RWPE2 (cell line): ENCODE measurements at regions not wholly inside any gene's neighbourhood (a gene's known extent, or its start where the extent isn't known, plus 50 kb on each side); places are given as distances from the start of the nearest gene placed in this dataset.

Experiments
- ATAC-seq: fragments of 200-7000 bp; cut with Tn5 transposase; 3 replicates; pipeline ENCODE4 v1.9.1; 2021; ENCODE audit warnings: low read depth
- DNase-seq: peaks from one replicate; pipeline ENCODE4 v3.0.0-alpha.2; 2020; ENCODE audit warnings: low spot score
- H3K27ac ChIP-seq: fragments of 450-650 bp; 2 replicates; pipeline ENCODE4 v1.5.1; 2017; ENCODE audit warnings: mild to moderate bottlenecking; ENCODE audit not compliant: poor library complexity, severe bottlenecking
- H3K27me3 ChIP-seq: fragments of 250-450 bp; sonication (Bioruptor Pico); 2 replicates; pipeline ENCODE4 v1.5.1; 2021; ENCODE audit warnings: mild to moderate bottlenecking, moderate library complexity; ENCODE audit not compliant: insufficient read depth, poor library complexity, severe bottlenecking
- H3K36me3 ChIP-seq: fragments of 250-450 bp; sonication (Bioruptor Pico); 2 replicates; pipeline ENCODE4 v1.5.1; 2020; ENCODE audit warnings: low read depth, mild to moderate bottlenecking, moderate library complexity
- H3K4me1 ChIP-seq: fragments of 250-450 bp; sonication (Bioruptor Pico); 2 replicates; pipeline ENCODE4 v1.5.1; 2021; ENCODE audit warnings: mild to moderate bottlenecking, moderate library complexity; ENCODE audit not compliant: insufficient read depth, poor library complexity, severe bottlenecking
- H3K4me3 ChIP-seq: fragments of 250-450 bp; sonication (Bioruptor Pico); 2 replicates; pipeline ENCODE4 v1.5.1; 2021; ENCODE audit warnings: mild to moderate bottlenecking, moderate library complexity; ENCODE audit not compliant: severe bottlenecking
- H3K9me3 ChIP-seq: fragments of 250-450 bp; sonication (Bioruptor Pico); 2 replicates; pipeline ENCODE4 v1.5.1; 2021; ENCODE audit warnings: mild to moderate bottlenecking, moderate library complexity; ENCODE audit not compliant: severe bottlenecking
- TF ChIP-seq, protein P1 (sequence below): fragments of 450-650 bp; IDR thresholded peaks from one replicate; pipeline ENCODE4 v1.5.1; 2017; ENCODE audit warnings: mild to moderate bottlenecking, moderate library complexity; ENCODE audit not compliant: poor library complexity, severe bottlenecking

GRCh38 chr7:1341361-1342089, 108.9 kb downstream of the UNCX start:
- H3K4me3 ChIP-seq: no peak overlapping the region
- DNase-seq (peak; percentile 60), ATAC-seq (no peak; the same call in 2 of the 3 replicates)
- H3K36me3 ChIP-seq: no peaks in the 10 kb centered on the region
- H3K4me1 ChIP-seq: no peaks in the 10 kb centered on the region
- H3K9me3 ChIP-seq: peaks cover 2% of the 10 kb centered on the region
- no peak overlapping the region for H3K27ac ChIP-seq
- TF ChIP-seq, protein P1, sequence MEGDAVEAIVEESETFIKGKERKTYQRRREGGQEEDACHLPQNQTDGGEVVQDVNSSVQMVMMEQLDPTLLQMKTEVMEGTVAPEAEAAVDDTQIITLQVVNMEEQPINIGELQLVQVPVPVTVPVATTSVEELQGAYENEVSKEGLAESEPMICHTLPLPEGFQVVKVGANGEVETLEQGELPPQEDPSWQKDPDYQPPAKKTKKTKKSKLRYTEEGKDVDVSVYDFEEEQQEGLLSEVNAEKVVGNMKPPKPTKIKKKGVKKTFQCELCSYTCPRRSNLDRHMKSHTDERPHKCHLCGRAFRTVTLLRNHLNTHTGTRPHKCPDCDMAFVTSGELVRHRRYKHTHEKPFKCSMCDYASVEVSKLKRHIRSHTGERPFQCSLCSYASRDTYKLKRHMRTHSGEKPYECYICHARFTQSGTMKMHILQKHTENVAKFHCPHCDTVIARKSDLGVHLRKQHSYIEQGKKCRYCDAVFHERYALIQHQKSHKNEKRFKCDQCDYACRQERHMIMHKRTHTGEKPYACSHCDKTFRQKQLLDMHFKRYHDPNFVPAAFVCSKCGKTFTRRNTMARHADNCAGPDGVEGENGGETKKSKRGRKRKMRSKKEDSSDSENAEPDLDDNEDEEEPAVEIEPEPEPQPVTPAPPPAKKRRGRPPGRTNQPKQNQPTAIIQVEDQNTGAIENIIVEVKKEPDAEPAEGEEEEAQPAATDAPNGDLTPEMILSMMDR: no peak
- peaks cover 4% of the 10 kb centered on the region for H3K27me3 ChIP-seq

- ATAC-seq: no peak
- peaks cover 4% of the 10 kb centered on the region for H3K27me3 ChIP-seq
- no peaks in the 10 kb centered on the region for H3K9me3 ChIP-seq
- no peak for DNase-seq
- TF ChIP-seq, protein P1: no peak
- no peak overlapping the region for H3K4me3 ChIP-seq
- H3K4me1 ChIP-seq: no peaks in the 10 kb centered on the region
- no peaks in the 10 kb centered on the region for H3K36me3 ChIP-seq
- H3K27ac ChIP-seq: no peak overlapping the region
Measured at GRCh38 chr7:1342090-1342640, 109.5 kb downstream of the UNCX start.

GRCh38 chr7:1343551-1343950, 110.9 kb downstream of the UNCX start:
- no peaks in the 10 kb centered on the region for H3K36me3 ChIP-seq
- TF ChIP-seq, protein P1: no peak
- no peaks in the 10 kb centered on the region for H3K9me3 ChIP-seq
- peak; percentile 28 for DNase-seq
- H3K4me1 ChIP-seq: no peaks in the 10 kb centered on the region
- H3K27me3 ChIP-seq: peaks cover 5% of the 10 kb centered on the region
- no peak overlapping the region for H3K4me3 ChIP-seq
- no peak overlapping the region for H3K27ac ChIP-seq
- no peak for ATAC-seq

- Histone ChIP-seq H3K4me3 (no peak overlapping the region), H3K36me3 (no peaks in the 10 kb centered on the region), H3K27ac (no peak overlapping the region), H3K27me3 (peaks cover 11% of the 10 kb centered on the region), H3K4me1 (no peaks in the 10 kb centered on the region), H3K9me3 (no peaks in the 10 kb centered on the region)
- TF ChIP-seq, protein P1: no peak
- no peak for DNase-seq
- ATAC-seq: no peak
Measured at GRCh38 chr7:1344421-1344820, 111.7 kb downstream of the UNCX start.
